ENCODE measurements at regions not wholly inside any gene's neighbourhood (a gene's known extent, or its start where the extent isn't known, plus 50 kb on each side); places are given as distances from the start of the nearest gene placed in this dataset.

DNA sequence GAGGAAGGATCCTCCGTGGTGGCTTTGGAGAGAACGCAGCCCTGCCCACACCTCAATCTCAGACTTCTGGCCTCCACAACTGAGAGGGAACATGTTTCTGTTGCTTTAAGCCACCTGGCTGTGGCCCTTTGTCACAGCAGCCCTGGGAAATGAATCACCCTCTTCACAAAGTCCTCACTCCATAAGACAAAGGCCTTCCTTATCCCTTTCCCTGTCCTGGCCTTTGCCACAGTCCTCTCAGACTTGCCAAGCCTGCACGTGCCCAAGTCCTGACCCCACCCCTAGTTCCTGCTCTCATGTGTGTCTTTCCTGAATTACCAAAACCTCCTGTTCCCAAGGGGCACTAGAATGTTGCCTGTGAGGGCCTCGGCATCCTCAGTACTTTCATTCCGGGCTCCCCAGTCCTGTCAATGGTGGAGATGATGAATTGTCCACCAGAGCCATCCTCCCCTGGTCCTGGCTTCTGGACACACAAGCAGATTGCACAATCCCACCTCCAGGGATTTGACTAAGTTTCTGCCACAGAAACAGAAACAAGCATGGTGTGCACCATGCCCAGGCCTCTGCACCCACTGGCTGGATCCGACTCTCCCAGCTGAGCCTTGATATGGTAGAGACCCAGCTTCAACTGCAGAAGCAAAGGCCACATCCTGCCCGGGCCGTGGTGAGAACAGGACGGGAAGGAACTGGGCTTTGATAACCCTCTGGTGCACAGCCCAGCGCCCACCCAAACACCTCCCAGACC lies 232.6 kb upstream of the PDE10A start:
- Histone ChIP-seq H3K79me2 (ENCODE audit: insufficient read depth, low read length) (no peaks in the 10 kb centered on the region), H3K27ac (ENCODE audit: low read length) (no peak overlapping the region), H3K9ac (ENCODE audit: low read depth, low read length) (no peak overlapping the region), H3K4me1 (ENCODE audit: insufficient read depth, low read length) (no peaks in the 10 kb centered on the region), H3K9me3 (ENCODE audit: insufficient read depth, low read length, severe bottlenecking) (no peaks in the 10 kb centered on the region), H3K4me3 (ENCODE audit: low read depth in 1 of 2, low read length in 2 of 2) (no peak overlapping the region), H3K27me3 (ENCODE audit: insufficient read depth, low read length, poor library complexity) (no peaks in the 10 kb centered on the region), H3K36me3 (ENCODE audit: insufficient read depth, low read length) (no peaks in the 10 kb centered on the region), H3K4me2 (ENCODE audit: insufficient read depth, low read length) (no peak overlapping the region), H4K20me1 (ENCODE audit: insufficient read depth, low read length) (no peaks in the 10 kb centered on the region), H2AFZ (ENCODE audit: low read depth, low read length) (no peak overlapping the region)
- DNase-seq (peak; percentile 10), ATAC-seq (ENCODE audit: insufficient read depth, low read depth) (peak; percentile 56; the same call in 2 of the 3 replicates)
- no peak for TF ChIP-seq EZH2 (IDR thresholded peaks at IDR 0.05; ENCODE audit: borderline replicate concordance, low read depth, low read length, severe bottlenecking)
- TF ChIP-seq, protein P1, sequence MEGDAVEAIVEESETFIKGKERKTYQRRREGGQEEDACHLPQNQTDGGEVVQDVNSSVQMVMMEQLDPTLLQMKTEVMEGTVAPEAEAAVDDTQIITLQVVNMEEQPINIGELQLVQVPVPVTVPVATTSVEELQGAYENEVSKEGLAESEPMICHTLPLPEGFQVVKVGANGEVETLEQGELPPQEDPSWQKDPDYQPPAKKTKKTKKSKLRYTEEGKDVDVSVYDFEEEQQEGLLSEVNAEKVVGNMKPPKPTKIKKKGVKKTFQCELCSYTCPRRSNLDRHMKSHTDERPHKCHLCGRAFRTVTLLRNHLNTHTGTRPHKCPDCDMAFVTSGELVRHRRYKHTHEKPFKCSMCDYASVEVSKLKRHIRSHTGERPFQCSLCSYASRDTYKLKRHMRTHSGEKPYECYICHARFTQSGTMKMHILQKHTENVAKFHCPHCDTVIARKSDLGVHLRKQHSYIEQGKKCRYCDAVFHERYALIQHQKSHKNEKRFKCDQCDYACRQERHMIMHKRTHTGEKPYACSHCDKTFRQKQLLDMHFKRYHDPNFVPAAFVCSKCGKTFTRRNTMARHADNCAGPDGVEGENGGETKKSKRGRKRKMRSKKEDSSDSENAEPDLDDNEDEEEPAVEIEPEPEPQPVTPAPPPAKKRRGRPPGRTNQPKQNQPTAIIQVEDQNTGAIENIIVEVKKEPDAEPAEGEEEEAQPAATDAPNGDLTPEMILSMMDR (IDR thresholded peaks at IDR 0.05; ENCODE audit: borderline replicate concordance, extremely low read depth, low read length, poor library complexity, severe bottlenecking): no peak

DNA sequence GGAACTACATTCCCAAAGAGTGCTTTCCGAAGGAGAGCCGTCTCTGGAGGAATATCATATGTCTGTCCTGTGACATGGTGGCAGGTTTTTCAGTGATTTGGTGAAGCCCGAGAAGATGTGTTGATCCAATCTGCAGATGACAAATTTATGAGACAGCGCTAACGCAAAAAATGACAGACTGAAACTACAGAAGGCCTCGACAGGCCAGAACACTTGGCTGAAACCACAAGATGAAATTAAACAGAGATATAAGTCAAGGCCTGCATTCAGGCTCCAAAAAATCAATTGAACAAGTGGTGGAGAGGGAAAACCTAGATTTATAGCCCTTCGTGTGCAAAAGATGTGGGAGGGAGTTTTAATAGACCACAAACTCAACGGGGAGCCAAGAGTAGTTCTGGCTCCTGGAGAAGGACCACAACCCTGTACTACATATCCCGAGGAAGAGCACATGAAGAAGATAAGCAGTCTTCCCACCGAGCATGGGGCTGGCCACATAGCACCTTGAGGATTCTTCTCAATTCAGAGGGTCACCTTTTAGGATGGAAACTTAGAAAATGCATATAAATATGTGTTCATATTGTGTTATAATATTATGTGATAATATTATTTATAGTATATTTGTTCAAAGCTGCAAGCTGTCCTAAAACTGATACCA lies 231.3 kb upstream of the PDE10A start:
- no peaks in the 10 kb centered on the region for H3K4me1 ChIP-seq (ENCODE audit: insufficient read depth, low read length)
- H3K27me3 ChIP-seq (ENCODE audit: insufficient read depth, low read length, poor library complexity): no peaks in the 10 kb centered on the region
- no peak overlapping the region for H3K4me2 ChIP-seq (ENCODE audit: insufficient read depth, low read length)
- H3K4me3 ChIP-seq (ENCODE audit: low read depth in 1 of 2, low read length in 2 of 2): no peak overlapping the region
- H3K27ac ChIP-seq (ENCODE audit: low read length): no peak overlapping the region
- H3K9ac ChIP-seq (ENCODE audit: low read depth, low read length): no peak overlapping the region
- H4K20me1 ChIP-seq (ENCODE audit: insufficient read depth, low read length): no peaks in the 10 kb centered on the region
- ATAC-seq (ENCODE audit: insufficient read depth, low read depth) (no peak), DNase-seq (no peak)
- H3K36me3 ChIP-seq (ENCODE audit: insufficient read depth, low read length): no peaks in the 10 kb centered on the region
- TF ChIP-seq, protein P1 (IDR thresholded peaks at IDR 0.05; ENCODE audit: borderline replicate concordance, extremely low read depth, low read length, poor library complexity, severe bottlenecking): no peak
- no peak for TF ChIP-seq EZH2 (IDR thresholded peaks at IDR 0.05; ENCODE audit: borderline replicate concordance, low read depth, low read length, severe bottlenecking)
- H3K79me2 ChIP-seq (ENCODE audit: insufficient read depth, low read length): no peaks in the 10 kb centered on the region
- H2AFZ ChIP-seq (ENCODE audit: low read depth, low read length): no peak overlapping the region
- no peaks in the 10 kb centered on the region for H3K9me3 ChIP-seq (ENCODE audit: insufficient read depth, low read length, severe bottlenecking)

DNA sequence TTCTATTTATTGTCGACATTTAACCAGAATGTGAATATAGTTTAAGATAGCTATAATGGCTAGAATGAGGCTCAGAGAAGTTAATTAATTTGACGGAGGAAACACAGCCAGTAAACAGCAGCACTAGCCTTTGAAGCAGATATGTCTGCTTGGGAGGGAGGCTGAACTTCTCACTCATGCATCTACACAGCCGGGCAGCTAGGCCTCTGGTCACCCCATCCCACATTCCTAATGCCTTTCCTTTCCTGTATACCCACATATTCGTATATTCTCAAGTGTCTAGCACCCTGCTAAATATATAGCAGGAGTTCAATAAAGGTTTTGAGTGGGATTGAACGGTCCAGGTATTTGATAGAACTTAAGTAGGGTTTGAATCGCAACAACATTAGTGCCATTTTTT lies 230.4 kb upstream of the PDE10A start:
- H3K4me1 ChIP-seq (ENCODE audit: insufficient read depth, low read length): no peaks in the 10 kb centered on the region
- no peaks in the 10 kb centered on the region for H3K27me3 ChIP-seq (ENCODE audit: insufficient read depth, low read length, poor library complexity)
- ATAC-seq (ENCODE audit: insufficient read depth, low read depth) (no peak), DNase-seq (no peak)
- no peak overlapping the region for H2AFZ ChIP-seq (ENCODE audit: low read depth, low read length)
- no peaks in the 10 kb centered on the region for H3K79me2 ChIP-seq (ENCODE audit: insufficient read depth, low read length)
- no peaks in the 10 kb centered on the region for H3K9me3 ChIP-seq (ENCODE audit: insufficient read depth, low read length, severe bottlenecking)
- no peak overlapping the region for H3K9ac ChIP-seq (ENCODE audit: low read depth, low read length)
- H3K4me2 ChIP-seq (ENCODE audit: insufficient read depth, low read length): no peak overlapping the region
- H3K4me3 ChIP-seq (ENCODE audit: low read depth in 1 of 2, low read length in 2 of 2): no peak overlapping the region
- no peaks in the 10 kb centered on the region for H4K20me1 ChIP-seq (ENCODE audit: insufficient read depth, low read length)
- no peak overlapping the region for H3K27ac ChIP-seq (ENCODE audit: low read length)
- no peaks in the 10 kb centered on the region for H3K36me3 ChIP-seq (ENCODE audit: insufficient read depth, low read length)
- TF ChIP-seq, protein P1 (IDR thresholded peaks at IDR 0.05; ENCODE audit: borderline replicate concordance, extremely low read depth, low read length, poor library complexity, severe bottlenecking): no peak
- TF ChIP-seq EZH2 (IDR thresholded peaks at IDR 0.05; ENCODE audit: borderline replicate concordance, low read depth, low read length, severe bottlenecking): no peak

Data from DND-41 (cell line).